GM12878 (cell line): ENCODE measurements at regions not wholly inside any gene's neighbourhood (a gene's known extent, or its start where the extent isn't known, plus 50 kb on each side); places are given as distances from the start of the nearest gene placed in this dataset.

Experiments
- ATAC-seq: fragments of 200-7000 bp; cut with Tn5 transposase; 3 replicates; pipeline ENCODE4 v1.9.1; 2020; ENCODE audit warnings: mild to moderate bottlenecking, moderate library complexity
- BruUV-seq: library from RNA; stranded (reverse); fragments of 400-500 nt; replicated peaks from 2 replicates; lab custom pipeline; 2021; lab: Mats Ljungman, UMichigan
- CTCF ChIA-PET: fragments of 300-600 bp; sonication (Branson Sonifier 250); formaldehyde crosslinking; extraction: SDS; loops from one replicate; lab custom pipeline; 2021; ENCODE audit warnings: inconsistent platforms; lab: Yijun Ruan, JAX
- POLR2A ChIA-PET: fragments of 350-600 bp; formaldehyde crosslinking; extraction: SDS; loops from one replicate; lab custom pipeline; 2021; ENCODE audit warnings: inconsistent platforms; lab: Charles Lee
- RAD21 ChIA-PET: fragments of 300-600 bp; sonication (Branson Sonifier 250); formaldehyde crosslinking; loops from one replicate; lab custom pipeline; 2023; ENCODE audit warnings: antibody characterized with exemption; ENCODE audit not compliant: unreplicated experiment; lab: Charles Lee
- SMC1A ChIA-PET: fragments of 300-600 bp; sonication (Branson Sonifier 250); formaldehyde crosslinking; loops from one replicate; lab custom pipeline; 2023; ENCODE audit not compliant: unreplicated experiment, uncharacterized antibody; lab: Charles Lee
- DNase-seq: peaks from one replicate; pipeline ENCODE4 v3.0.0-alpha.2; 2011; ENCODE audit warnings: low read depth, low spot score
- FAIRE-seq: peaks from 3 replicates; lab custom pipeline; 2011; peaks lifted over from hg19 to GRCh38; lab: Jason Lieb, UNC
- H2AFZ ChIP-seq: 2 replicates; pipeline ENCODE4 v1.6.0; 2011; ENCODE audit warnings: low read depth, low read length, control low read depth; ENCODE audit not compliant: control insufficient read depth
- H3K27ac ChIP-seq: 2 replicates; pipeline ENCODE4 v1.5.1; 2011; ENCODE audit warnings: control low read depth; ENCODE audit not compliant: control insufficient read depth, insufficient read depth
- H3K27me3 ChIP-seq, 2 experiments: replicated peaks in 1 of 2; 2 replicates each; pipeline versions ENCODE4 v1.6.0 to v1.6.1; 2011; ENCODE audit warnings: low read length in 1 of 2; ENCODE audit not compliant: control insufficient read depth in 2 of 2, insufficient read depth in 2 of 2
- H3K36me3 ChIP-seq, 2 experiments: 2 replicates each; pipeline ENCODE4 v1.5.1; 2011; ENCODE audit warnings: low read length in 1 of 2; ENCODE audit not compliant: control insufficient read depth in 2 of 2, insufficient read depth in 2 of 2
- H3K4me1 ChIP-seq: 2 replicates; pipeline ENCODE4 v1.6.1; 2011; ENCODE audit warnings: mild to moderate bottlenecking, low read length, moderate library complexity, mixed read lengths; ENCODE audit not compliant: control insufficient read depth, insufficient read depth
- H3K4me2 ChIP-seq: 2 replicates; pipeline ENCODE4 v1.6.0; 2011; ENCODE audit warnings: control low read depth; ENCODE audit not compliant: control insufficient read depth, insufficient read depth
- H3K4me3 ChIP-seq: fragments of 200-600 bp; sonication (generic); 2 replicates; pipeline ENCODE4 v1.5.1; 2016
- H3K79me2 ChIP-seq: 2 replicates; pipeline ENCODE4 v1.6.0; 2011; ENCODE audit warnings: low read length; ENCODE audit not compliant: control insufficient read depth, insufficient read depth
- H3K9ac ChIP-seq: 2 replicates; pipeline ENCODE4 v1.8.0; 2011; ENCODE audit warnings: low read length, control low read depth, mixed read lengths; ENCODE audit not compliant: control insufficient read depth, insufficient read depth
- H3K9me3 ChIP-seq: replicated peaks from 3 replicates; pipeline ENCODE4 v1.5.1; 2011; ENCODE audit warnings: mild to moderate bottlenecking, low read length; ENCODE audit not compliant: control insufficient read depth, insufficient read depth
- H4K20me1 ChIP-seq: 2 replicates; pipeline ENCODE4 v1.6.0; 2011; ENCODE audit not compliant: control insufficient read depth, insufficient read depth
- CBX3 ChIP-seq: fragments of 200-600 bp; sonication (generic); IDR thresholded peaks from 2 replicates; pipeline ENCODE4 v1.6.1; 2016; ENCODE audit warnings: low read depth, borderline replicate concordance
- EZH2 ChIP-seq: IDR thresholded peaks from 2 replicates; pipeline ENCODE4 v1.6.1; 2012; ENCODE audit warnings: low read depth, mild to moderate bottlenecking, control low read depth, inconsistent platforms, low read length, borderline replicate concordance; ENCODE audit not compliant: control insufficient read depth
- FOS ChIP-seq: IDR thresholded peaks from 3 replicates; pipeline ENCODE4 v1.6.1; 2011; ENCODE audit warnings: borderline replicate concordance; ENCODE audit not compliant: insufficient read length; ENCODE audit errors: extremely low read depth
- GABPA ChIP-seq: IDR thresholded peaks from 2 replicates; pipeline ENCODE4 v1.6.1; 2014; ENCODE audit warnings: antibody characterized with exemption, low read depth, mild to moderate bottlenecking, inconsistent platforms
- HCFC1 ChIP-seq: fragments of 150-350 bp; IDR thresholded peaks from 2 replicates; pipeline ENCODE4 v1.6.1; 2014; ENCODE audit warnings: low read length
- HDAC2 ChIP-seq: fragments of 200-600 bp; sonication (generic); IDR thresholded peaks from 2 replicates; pipeline ENCODE4 v1.6.1; 2017
- IKZF1 ChIP-seq: fragments of 450-650 bp; conservative IDR thresholded peaks from 2 replicates; pipeline ENCODE4 v1.6.1; 2017; ENCODE audit warnings: antibody characterized with exemption, mild to moderate bottlenecking
- NR2C1 ChIP-seq: fragments of 450-650 bp; IDR thresholded peaks from 2 replicates; pipeline ENCODE4 v1.6.1; 2017; ENCODE audit warnings: antibody characterized with exemption, mild to moderate bottlenecking, moderate library complexity
- PML ChIP-seq: IDR thresholded peaks from 2 replicates; pipeline ENCODE4 v1.6.1; 2012; ENCODE audit warnings: low read length, inconsistent platforms
- SMAD1 ChIP-seq: fragments of 450-650 bp; IDR thresholded peaks from 2 replicates; pipeline ENCODE4 v1.6.1; 2018; ENCODE audit warnings: mild to moderate bottlenecking, low read depth; ENCODE audit not compliant: partially characterized antibody
- ZNF622 ChIP-seq: fragments of 450-650 bp; IDR thresholded peaks from 2 replicates; pipeline ENCODE4 v1.6.1; 2017; ENCODE audit warnings: mild to moderate bottlenecking, inconsistent platforms
- in situ Hi-C: fragments of 300-500 bp; cut with MboI; formaldehyde crosslinking; loops from 9 replicates; pipeline ENCODE4 v1.14.3; 2018; ENCODE audit warnings: mixed read lengths
- intact Hi-C: fragments of 100-400 bp; cut with micrococcal nuclease; formaldehyde crosslinking; loops from one replicate; pipeline ENCODE4 v1.14.2; 2022; ENCODE audit not compliant: unreplicated experiment
- TF ChIP-seq, protein P1 (sequence below): fragments of 450-650 bp; IDR thresholded peaks from 2 replicates; pipeline ENCODE4 v1.6.1; 2017; ENCODE audit warnings: borderline replicate concordance

DNA sequence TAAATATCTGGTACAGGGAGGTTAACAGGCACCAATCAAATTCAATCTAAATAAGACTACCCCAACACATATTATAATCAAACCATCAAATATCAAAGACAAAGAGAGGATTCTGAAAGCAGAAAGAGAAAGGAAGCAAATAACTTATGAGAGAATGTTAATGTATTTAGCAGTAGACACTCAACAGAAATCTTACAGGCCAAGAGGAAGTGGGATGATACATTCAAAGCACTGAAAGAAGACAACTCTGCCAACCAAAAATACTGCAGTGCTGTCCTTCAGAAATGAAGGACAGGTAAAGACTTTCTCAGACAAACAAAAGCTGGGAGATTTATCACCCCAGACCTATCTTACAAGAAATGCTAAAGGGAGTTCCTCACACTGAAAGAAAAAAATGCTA, 95.9 kb upstream of the PTHLH start (continued):
- TF ChIP-seq, protein P1, sequence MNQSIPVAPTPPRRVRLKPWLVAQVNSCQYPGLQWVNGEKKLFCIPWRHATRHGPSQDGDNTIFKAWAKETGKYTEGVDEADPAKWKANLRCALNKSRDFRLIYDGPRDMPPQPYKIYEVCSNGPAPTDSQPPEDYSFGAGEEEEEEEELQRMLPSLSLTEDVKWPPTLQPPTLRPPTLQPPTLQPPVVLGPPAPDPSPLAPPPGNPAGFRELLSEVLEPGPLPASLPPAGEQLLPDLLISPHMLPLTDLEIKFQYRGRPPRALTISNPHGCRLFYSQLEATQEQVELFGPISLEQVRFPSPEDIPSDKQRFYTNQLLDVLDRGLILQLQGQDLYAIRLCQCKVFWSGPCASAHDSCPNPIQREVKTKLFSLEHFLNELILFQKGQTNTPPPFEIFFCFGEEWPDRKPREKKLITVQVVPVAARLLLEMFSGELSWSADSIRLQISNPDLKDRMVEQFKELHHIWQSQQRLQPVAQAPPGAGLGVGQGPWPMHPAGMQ, result no peak
- TF ChIP-seq HCFC1 (no peak), ZNF622 (no peak), SMAD1 (no peak), HDAC2 (no peak)

DNA sequence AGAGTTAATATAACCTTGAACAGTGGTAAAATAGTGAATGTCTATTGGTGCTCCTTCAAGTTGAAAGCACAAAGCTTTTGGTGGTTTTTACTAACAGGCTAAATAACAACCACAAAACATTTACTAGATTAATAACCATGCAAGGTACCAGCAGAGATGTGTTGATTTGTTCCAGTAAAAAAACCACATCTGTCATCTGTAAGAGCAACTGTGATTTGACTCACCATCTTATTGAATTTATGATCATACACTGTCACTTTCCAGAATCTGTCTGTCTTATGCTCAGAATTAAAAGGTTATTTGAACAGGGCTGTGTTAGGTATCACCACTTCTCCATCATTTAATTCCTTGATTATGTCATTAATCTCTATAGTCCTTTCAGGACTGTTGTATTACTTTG, 107.0 kb upstream of the PTHLH start:
- H2AFZ ChIP-seq, result no peak overlapping the region
- no TSS peak for BruUV-seq
- ATAC-seq, result no peak
- H3K27ac ChIP-seq, result no peak overlapping the region
- ChIA-PET RAD21 (no interaction called here), CTCF (no interaction called here), POLR2A (no interaction called here), SMC1A (no interaction called here)
- H3K36me3 ChIP-seq, result no peaks in the 10 kb centered on the region
- H3K4me2 ChIP-seq, result no peak overlapping the region
- intact Hi-C loops (no loop called here), in situ Hi-C loops (no loop called here)
- H3K4me1 ChIP-seq, result no peaks in the 10 kb centered on the region
- no peak for TF ChIP-seq GABPA
- TF ChIP-seq PML, result no peak
- TF ChIP-seq EZH2, result no peak
- no peak for TF ChIP-seq IKZF1
- no peak for TF ChIP-seq NR2C1
- no peak for TF ChIP-seq FOS
- no peak for TF ChIP-seq CBX3
- no peak overlapping the region for H3K9ac ChIP-seq
- H3K27me3 ChIP-seq, result no peaks in the 10 kb centered on the region
- no peak for FAIRE-seq
- no peaks in the 10 kb centered on the region for H3K79me2 ChIP-seq
- no peaks in the 10 kb centered on the region for H3K9me3 ChIP-seq
- DNase-seq, result no peak
- H3K4me3 ChIP-seq, result no peak overlapping the region
- no peaks in the 10 kb centered on the region for H4K20me1 ChIP-seq
